Cardiac fibroblast (primary cell): ENCODE measurements at regions not wholly inside any gene's neighbourhood (a gene's known extent, or its start where the extent isn't known, plus 50 kb on each side); places are given as distances from the start of the nearest gene placed in this dataset.

ENCODE experiments used
- DNase-seq, 2 donors: peaks; one replicate each; pipeline versions ENCODE4 v3.0.0 to v3.0.0-alpha.2; 2010; ENCODE audit warnings: low read depth in 2 of 2
- H3K4me3 ChIP-seq, 2 donors: replicated peaks in 1 of 2; 1 replicate in 1 of 2; 2 replicates in 1 of 2; pipeline ENCODE4 v1.5.1; 2011; ENCODE audit warnings: low read depth in 2 of 2, low read length in 2 of 2, mild to moderate bottlenecking in 2 of 2, moderate library complexity in 1 of 2
- TF ChIP-seq, protein P1 (sequence below): IDR thresholded peaks from one replicate; pipeline ENCODE4 v1.5.1; 2011; ENCODE audit warnings: low read depth, mild to moderate bottlenecking, low read length, inconsistent platforms

DNA sequence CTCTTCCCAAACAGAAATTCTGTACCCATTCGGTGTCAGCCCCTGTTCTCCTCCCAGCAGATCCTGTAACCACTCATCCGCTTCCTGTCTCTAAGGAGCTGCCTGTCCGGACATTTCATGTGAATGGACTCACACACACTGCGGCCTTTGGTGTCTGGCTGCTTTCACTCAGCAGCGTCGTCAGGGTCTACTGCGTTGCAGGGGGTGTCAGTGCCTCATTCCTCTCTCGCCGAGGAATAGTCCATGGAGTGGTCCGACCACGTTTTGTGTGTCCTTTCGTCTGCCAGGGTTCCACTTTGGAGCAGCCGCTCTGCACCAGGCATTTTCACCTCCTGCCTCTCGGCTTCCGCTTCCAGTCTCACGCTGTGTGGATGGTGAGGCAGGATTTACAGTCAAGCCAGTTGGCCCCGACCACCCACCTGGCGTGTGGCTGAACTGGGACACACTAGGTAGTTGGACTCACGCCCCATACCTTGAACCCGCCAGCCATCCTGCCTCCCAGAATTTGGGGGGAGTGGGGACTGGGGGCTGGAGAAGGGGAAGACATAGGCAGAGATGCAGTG, 188.2 kb upstream of the CIBAR2 start:
- no peak overlapping the region for H3K4me3 ChIP-seq
- TF ChIP-seq, protein P1, sequence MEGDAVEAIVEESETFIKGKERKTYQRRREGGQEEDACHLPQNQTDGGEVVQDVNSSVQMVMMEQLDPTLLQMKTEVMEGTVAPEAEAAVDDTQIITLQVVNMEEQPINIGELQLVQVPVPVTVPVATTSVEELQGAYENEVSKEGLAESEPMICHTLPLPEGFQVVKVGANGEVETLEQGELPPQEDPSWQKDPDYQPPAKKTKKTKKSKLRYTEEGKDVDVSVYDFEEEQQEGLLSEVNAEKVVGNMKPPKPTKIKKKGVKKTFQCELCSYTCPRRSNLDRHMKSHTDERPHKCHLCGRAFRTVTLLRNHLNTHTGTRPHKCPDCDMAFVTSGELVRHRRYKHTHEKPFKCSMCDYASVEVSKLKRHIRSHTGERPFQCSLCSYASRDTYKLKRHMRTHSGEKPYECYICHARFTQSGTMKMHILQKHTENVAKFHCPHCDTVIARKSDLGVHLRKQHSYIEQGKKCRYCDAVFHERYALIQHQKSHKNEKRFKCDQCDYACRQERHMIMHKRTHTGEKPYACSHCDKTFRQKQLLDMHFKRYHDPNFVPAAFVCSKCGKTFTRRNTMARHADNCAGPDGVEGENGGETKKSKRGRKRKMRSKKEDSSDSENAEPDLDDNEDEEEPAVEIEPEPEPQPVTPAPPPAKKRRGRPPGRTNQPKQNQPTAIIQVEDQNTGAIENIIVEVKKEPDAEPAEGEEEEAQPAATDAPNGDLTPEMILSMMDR, result no peak
- no peak for DNase-seq

DNA sequence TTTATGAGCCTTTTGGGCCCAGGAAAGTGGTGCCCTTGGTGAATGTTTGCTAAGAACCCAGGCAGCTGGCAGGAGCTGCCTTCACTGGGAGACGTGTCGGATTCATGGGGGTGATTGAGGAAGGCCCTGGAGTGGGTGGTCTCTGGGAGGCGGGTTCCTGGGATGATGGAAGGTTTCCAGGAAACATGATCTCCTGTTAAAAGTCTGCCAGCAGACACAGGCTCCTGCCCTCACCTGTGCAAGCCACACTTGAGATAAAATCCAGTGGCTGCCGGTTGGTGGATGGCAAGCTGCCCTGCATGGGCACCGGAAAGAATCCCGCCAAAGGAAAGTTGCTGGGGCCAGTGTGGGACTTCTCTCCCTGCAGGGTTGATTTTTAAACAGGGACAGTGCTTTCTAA, 189.0 kb upstream of the CIBAR2 start:
- TF ChIP-seq, protein P1, result no peak
- no peak for DNase-seq
- H3K4me3 ChIP-seq, result no peak overlapping the region

DNA sequence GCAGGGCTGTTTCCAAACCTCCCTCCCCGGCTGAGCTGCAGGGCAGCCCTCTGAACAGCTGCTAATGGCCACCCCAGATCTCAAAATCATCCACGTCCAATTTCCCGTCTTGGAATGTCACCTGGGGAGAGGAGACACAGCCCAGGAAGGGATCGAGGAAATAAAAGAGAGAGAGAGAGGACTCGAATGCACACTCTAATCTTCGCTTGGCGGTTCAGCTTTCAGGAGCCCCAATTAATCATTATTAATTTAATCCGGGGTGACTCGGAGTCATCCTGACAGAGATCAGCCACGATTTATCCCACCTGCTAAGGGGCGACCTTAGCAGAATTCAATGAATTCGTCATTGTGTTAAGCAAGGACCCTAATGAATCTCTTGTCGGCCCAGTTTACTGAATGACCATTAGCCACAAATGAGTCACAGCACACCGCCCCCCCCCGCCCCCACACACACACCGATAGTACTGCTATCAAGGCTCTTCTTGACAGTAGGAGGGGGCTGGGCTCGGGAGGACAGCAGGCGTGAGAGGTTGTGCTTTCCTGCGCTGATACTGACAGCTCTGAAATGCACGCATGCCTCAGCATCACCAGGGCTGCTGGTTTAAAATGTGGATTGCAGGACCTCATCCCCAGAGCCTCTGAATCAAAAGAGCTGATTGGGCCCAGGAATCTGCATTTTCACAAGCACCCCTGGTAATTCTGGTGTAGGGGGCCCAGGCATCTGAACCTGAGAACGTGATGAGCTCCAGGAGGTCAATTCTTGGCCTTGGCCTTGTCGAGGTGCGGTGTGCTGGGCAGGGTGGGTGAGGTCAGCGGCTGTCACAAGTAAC, 190.0 kb upstream of the CIBAR2 start:
- peak in 1 of 2 donors; percentile 27 for DNase-seq
- TF ChIP-seq, protein P1, result no peak
- H3K4me3 ChIP-seq, result no peak overlapping the region

DNA sequence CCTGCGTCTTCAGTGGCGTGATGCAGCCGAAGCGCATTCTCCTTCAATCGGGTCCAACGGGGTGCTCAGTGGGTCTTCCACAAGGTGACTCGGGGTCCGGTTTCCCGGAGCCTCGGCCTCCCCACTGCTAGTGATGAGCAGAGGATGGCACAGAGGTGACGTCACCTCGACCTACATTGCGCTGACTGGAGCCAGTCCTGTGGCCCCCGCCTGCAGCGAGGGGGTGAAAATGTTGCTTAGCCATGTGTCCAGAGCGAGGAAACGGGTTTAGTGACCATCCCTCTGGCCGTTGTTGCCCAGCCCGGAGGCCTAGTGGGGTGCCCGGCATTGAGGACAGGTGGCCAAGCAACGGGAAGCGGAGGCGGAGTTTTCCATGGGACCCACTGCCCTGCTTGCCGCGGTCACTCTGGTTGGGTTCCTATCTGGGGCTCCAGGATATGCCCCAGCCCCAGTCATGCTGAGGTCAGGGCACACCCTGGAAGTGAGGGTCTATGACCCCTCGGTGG, 190.6 kb upstream of the CIBAR2 start:
- DNase-seq, result no peak
- TF ChIP-seq, protein P1, result no peak
- no peak overlapping the region for H3K4me3 ChIP-seq

DNA sequence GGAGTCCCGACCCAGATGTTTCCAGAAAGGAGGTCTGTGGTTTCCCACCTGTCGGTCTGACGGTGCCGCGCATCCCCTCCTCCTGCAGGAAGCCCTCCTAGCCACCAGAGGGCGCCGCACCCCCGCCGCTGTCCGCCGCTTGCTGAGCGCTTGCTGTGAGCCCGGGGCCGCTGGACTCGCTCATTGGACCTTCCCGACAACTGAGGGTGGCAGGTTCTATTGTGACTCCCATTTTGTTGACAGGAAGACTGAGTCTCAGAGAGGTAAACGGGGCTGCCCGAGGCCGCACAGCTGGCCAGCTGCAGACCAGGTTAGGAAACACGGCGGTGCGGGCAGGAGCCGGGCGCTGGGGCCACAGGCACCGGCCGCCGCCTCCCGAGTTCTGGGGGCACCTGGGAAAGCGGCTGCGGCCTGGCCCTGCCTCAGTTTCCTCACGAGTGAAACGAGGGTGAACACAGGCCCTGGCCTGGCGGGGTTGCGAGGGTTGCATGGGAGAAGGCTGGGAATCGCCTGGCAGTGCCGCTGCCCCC, 191.1 kb upstream of the CIBAR2 start:
- peak; percentile 32 to 58 for DNase-seq
- H3K4me3 ChIP-seq, result no peak overlapping the region
- TF ChIP-seq, protein P1, result peak; percentile 83

DNA sequence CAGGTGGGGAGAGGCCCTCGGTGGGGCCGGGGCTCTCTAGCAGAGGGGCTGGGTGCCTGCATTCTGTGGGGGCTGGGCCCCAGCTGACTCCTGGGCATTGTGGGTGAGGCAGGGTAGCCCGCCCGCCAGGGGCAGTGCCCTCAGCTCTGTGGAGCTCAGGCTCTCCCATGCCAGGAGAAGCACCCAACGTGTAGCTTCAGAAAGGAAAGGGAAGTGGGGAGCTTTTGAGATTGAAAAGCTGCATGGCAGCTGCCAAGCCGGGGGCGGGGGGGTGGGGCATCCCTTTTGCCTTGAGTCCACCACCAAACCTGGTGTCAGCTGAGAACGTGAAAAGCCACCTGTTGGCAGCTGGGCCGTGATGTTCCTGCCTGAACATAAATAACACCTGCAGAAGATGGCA, 192.1 kb upstream of the CIBAR2 start:
- no peak overlapping the region for H3K4me3 ChIP-seq
- TF ChIP-seq, protein P1, result no peak
- DNase-seq, result no peak
